Liver (tissue), 7 donors: ENCODE measurements at regions not wholly inside any gene's neighbourhood (a gene's known extent, or its start where the extent isn't known, plus 50 kb on each side); places are given as distances from the start of the nearest gene placed in this dataset.

Experiments used
- DNase-seq: peaks from one replicate; pipeline ENCODE4 v3.0.0-alpha.2; 2017; ENCODE audit warnings: low spot score
- H3K27ac ChIP-seq, 2 donors: one replicate each; pipeline ENCODE4 v1.7.0; 2013; ENCODE audit warnings: inconsistent platforms in 2 of 2, low read length in 2 of 2, control low read depth in 1 of 2, low read depth in 1 of 2, mild to moderate bottlenecking in 1 of 2
- H3K27me3 ChIP-seq, 4 donors: one replicate each; pipeline versions ENCODE4 v1.6.1 to v1.7.0; 2013; ENCODE audit warnings: low read length in 3 of 4, inconsistent platforms in 1 of 4, mild to moderate bottlenecking in 1 of 4, moderate library complexity in 1 of 4; ENCODE audit not compliant: control insufficient read depth in 4 of 4, insufficient read depth in 4 of 4
- H3K36me3 ChIP-seq, 4 donors: one replicate each; pipeline versions ENCODE4 v1.6.1 to v1.7.0; 2013; ENCODE audit warnings: low read length in 3 of 4, mild to moderate bottlenecking in 3 of 4, low read depth in 1 of 4, moderate library complexity in 1 of 4; ENCODE audit not compliant: control insufficient read depth in 4 of 4, insufficient read depth in 3 of 4
- H3K4me1 ChIP-seq, 4 donors: one replicate each; pipeline versions ENCODE4 v1.6.1 to v1.7.0; 2013; ENCODE audit warnings: low read length in 3 of 4, mild to moderate bottlenecking in 3 of 4, moderate library complexity in 1 of 4; ENCODE audit not compliant: control insufficient read depth in 4 of 4, insufficient read depth in 4 of 4
- H3K4me3 ChIP-seq, 3 donors: one replicate each; pipeline versions ENCODE4 v1.6.1 to v1.7.0; 2013; ENCODE audit warnings: low read length in 3 of 3, control low read depth in 1 of 3, low read depth in 1 of 3, mild to moderate bottlenecking in 1 of 3
- H3K9ac ChIP-seq, 2 donors: one replicate each; pipeline ENCODE4 v1.7.0; 2013; ENCODE audit warnings: low read length in 2 of 2, mild to moderate bottlenecking in 2 of 2, moderate library complexity in 2 of 2, control low read depth in 1 of 2, low read depth in 1 of 2
- H3K9me3 ChIP-seq, 4 donors: one replicate each; pipeline versions ENCODE4 v1.6.1 to v1.7.0; 2013; ENCODE audit warnings: low read length in 3 of 4; ENCODE audit not compliant: control insufficient read depth in 4 of 4
- ATF3 ChIP-seq: IDR thresholded peaks from 2 replicates; pipeline ENCODE4 v1.6.1; 2016; ENCODE audit warnings: antibody characterized with exemption
- EGR1 ChIP-seq, 2 donors: IDR thresholded peaks; 2 replicates each; pipeline ENCODE4 v1.6.1; 2016 to 2018; ENCODE audit warnings: antibody characterized with exemption in 2 of 2, low read depth in 2 of 2
- FOXA1 ChIP-seq: IDR thresholded peaks from 2 replicates; pipeline ENCODE4 v1.6.1; 2016; ENCODE audit warnings: antibody characterized with exemption
- FOXA2 ChIP-seq: IDR thresholded peaks from 2 replicates; pipeline ENCODE4 v1.6.1; 2016; ENCODE audit warnings: antibody characterized with exemption
- GABPA ChIP-seq, 2 donors: IDR thresholded peaks in 1 of 2; conservative IDR thresholded peaks in 1 of 2; 2 replicates each; pipeline ENCODE4 v1.6.1; 2016; ENCODE audit warnings: antibody characterized with exemption in 2 of 2, mild to moderate bottlenecking in 1 of 2, moderate library complexity in 1 of 2
- HNF4A ChIP-seq, 2 donors: conservative IDR thresholded peaks; 2 replicates each; pipeline ENCODE4 v1.6.1; 2016; ENCODE audit warnings: antibody characterized with exemption in 2 of 2, mild to moderate bottlenecking in 2 of 2
- HNF4G ChIP-seq: IDR thresholded peaks from 2 replicates; pipeline ENCODE4 v1.6.1; 2016; ENCODE audit warnings: antibody characterized with exemption
- JUND ChIP-seq, 2 donors: IDR thresholded peaks; 2 replicates each; pipeline ENCODE4 v1.6.1; 2016; ENCODE audit warnings: antibody characterized with exemption in 2 of 2
- NR2F2 ChIP-seq: IDR thresholded peaks from 2 replicates; pipeline ENCODE4 v1.6.1; 2016; ENCODE audit warnings: antibody characterized with exemption
- RAD21 ChIP-seq, 2 donors: IDR thresholded peaks; 2 replicates each; pipeline ENCODE4 v1.6.1; 2016; ENCODE audit warnings: antibody characterized with exemption in 2 of 2, mild to moderate bottlenecking in 2 of 2
- RXRA ChIP-seq, 2 donors: IDR thresholded peaks; 2 replicates each; pipeline ENCODE4 v1.6.1; 2017 to 2018; ENCODE audit warnings: antibody characterized with exemption in 2 of 2, mild to moderate bottlenecking in 1 of 2
- SP1 ChIP-seq: IDR thresholded peaks from 2 replicates; pipeline ENCODE4 v1.6.1; 2018; ENCODE audit warnings: antibody characterized with exemption, mild to moderate bottlenecking
- TAF1 ChIP-seq: conservative IDR thresholded peaks from 2 replicates; pipeline ENCODE4 v1.6.1; 2016; ENCODE audit warnings: antibody characterized with exemption, mild to moderate bottlenecking
- YY1 ChIP-seq: IDR thresholded peaks from 2 replicates; pipeline ENCODE4 v1.6.1; 2016; ENCODE audit warnings: antibody characterized with exemption, mild to moderate bottlenecking
- WGBS: extraction: QIAGEN DNeasy Blood & Tissue Kit; methylation state at CpG from one replicate; pipeline ENCODE4 v1.1.7; 2013; 5-methylcytosine and 5-hydroxymethylcytosine counted together
- TF ChIP-seq, protein P1 (sequence below): IDR thresholded peaks from 2 replicates; pipeline ENCODE4 v1.6.1; 2016; ENCODE audit warnings: antibody characterized with exemption, mild to moderate bottlenecking
- TF ChIP-seq, protein P2 (sequence below): IDR thresholded peaks from 2 replicates; pipeline ENCODE4 v1.6.1; 2016; ENCODE audit warnings: antibody characterized with exemption
- donor health status: healthy.
- donor health status: healthy.
- donor health status: healthy.
- donor health status: healthy.

DNA sequence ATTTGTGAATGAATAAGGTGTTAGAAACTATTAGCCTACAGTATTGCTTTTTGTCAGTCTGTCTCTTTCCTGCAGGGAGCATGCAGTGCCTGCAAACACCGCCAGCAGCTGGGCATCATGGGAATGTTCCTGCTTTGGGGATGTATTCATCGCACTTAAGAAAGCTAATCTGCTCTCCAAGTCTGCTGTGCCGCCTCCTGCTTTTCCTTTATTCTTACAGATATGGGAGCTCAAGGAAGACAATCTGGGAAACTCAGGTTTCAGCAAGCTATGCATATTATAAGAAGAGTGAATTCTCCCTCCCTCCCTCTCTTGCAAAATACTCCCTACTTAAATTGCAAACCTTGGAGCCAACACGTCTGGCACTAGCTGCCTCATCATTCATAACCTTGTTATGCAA, 479.2 kb upstream of the ACVR2A start:
- Histone ChIP-seq H3K36me3 (no peaks in the 10 kb centered on the region), H3K4me1 (peaks cover 0 to 3% (median 0%) of the 10 kb centered on the region in 4 donors), H3K4me3 (no peak overlapping the region), H3K9ac (no peak overlapping the region), H3K9me3 (no peaks in the 10 kb centered on the region), H3K27ac (no peak overlapping the region), H3K27me3 (no peaks in the 10 kb centered on the region)
- no peak for DNase-seq
- TF ChIP-seq JUND (IDR thresholded peaks at IDR 0.05) (no peak), RAD21 (IDR thresholded peaks at IDR 0.05) (no peak), EGR1 (IDR thresholded peaks at IDR 0.05; ENCODE audit: low read depth in 2 of 2) (no peak), FOXA1 (no peak), GABPA (IDR thresholded peaks at IDR 0.05 in 1 of 2, conservative IDR thresholded peaks at IDR 0.05 in 1 of 2) (no peak), HNF4A (conservative IDR thresholded peaks at IDR 0.05) (no peak), RXRA (IDR thresholded peaks at IDR 0.05) (no peak), SP1 (no peak), YY1 (no peak), FOXA2 (no peak), HNF4G (no peak), TAF1 (no peak), ATF3 (no peak), NR2F2 (no peak)
- TF ChIP-seq, protein P1, sequence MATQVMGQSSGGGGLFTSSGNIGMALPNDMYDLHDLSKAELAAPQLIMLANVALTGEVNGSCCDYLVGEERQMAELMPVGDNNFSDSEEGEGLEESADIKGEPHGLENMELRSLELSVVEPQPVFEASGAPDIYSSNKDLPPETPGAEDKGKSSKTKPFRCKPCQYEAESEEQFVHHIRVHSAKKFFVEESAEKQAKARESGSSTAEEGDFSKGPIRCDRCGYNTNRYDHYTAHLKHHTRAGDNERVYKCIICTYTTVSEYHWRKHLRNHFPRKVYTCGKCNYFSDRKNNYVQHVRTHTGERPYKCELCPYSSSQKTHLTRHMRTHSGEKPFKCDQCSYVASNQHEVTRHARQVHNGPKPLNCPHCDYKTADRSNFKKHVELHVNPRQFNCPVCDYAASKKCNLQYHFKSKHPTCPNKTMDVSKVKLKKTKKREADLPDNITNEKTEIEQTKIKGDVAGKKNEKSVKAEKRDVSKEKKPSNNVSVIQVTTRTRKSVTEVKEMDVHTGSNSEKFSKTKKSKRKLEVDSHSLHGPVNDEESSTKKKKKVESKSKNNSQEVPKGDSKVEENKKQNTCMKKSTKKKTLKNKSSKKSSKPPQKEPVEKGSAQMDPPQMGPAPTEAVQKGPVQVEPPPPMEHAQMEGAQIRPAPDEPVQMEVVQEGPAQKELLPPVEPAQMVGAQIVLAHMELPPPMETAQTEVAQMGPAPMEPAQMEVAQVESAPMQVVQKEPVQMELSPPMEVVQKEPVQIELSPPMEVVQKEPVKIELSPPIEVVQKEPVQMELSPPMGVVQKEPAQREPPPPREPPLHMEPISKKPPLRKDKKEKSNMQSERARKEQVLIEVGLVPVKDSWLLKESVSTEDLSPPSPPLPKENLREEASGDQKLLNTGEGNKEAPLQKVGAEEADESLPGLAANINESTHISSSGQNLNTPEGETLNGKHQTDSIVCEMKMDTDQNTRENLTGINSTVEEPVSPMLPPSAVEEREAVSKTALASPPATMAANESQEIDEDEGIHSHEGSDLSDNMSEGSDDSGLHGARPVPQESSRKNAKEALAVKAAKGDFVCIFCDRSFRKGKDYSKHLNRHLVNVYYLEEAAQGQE: no peak
- TF ChIP-seq, protein P2, sequence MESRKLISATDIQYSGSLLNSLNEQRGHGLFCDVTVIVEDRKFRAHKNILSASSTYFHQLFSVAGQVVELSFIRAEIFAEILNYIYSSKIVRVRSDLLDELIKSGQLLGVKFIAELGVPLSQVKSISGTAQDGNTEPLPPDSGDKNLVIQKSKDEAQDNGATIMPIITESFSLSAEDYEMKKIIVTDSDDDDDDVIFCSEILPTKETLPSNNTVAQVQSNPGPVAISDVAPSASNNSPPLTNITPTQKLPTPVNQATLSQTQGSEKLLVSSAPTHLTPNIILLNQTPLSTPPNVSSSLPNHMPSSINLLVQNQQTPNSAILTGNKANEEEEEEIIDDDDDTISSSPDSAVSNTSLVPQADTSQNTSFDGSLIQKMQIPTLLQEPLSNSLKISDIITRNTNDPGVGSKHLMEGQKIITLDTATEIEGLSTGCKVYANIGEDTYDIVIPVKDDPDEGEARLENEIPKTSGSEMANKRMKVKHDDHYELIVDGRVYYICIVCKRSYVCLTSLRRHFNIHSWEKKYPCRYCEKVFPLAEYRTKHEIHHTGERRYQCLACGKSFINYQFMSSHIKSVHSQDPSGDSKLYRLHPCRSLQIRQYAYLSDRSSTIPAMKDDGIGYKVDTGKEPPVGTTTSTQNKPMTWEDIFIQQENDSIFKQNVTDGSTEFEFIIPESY: no peak
- 82% methylated on average over 4 of the region's 4 CpGs for WGBS

DNA sequence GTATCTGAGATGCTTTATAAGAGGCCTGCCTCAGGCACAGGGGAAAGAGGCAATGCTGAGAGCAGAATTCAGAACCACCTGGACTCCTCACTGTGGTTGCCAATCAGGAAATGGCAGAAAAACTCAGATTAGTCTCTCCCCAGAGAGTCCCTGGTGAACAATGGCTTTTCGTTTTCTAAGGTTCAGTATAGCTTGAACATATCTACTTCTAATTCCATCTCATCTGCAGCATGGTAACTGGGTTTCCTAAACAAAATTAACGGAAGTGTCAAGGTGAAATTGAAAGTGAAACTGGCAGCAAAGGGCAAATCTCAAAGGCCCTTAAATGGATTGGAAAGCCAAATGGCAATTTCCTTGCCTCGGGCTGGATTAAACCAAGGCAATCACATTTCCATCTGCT, 480.2 kb upstream of the ACVR2A start:
- Histone ChIP-seq H3K4me3 (peak overlapping the region in 2 of 3 donors; percentile 50 to 54), H3K36me3 (no peaks in the 10 kb centered on the region), H3K27me3 (no peaks in the 10 kb centered on the region), H3K9ac (peak overlapping the region in 1 of 2 donors; percentile 37), H3K9me3 (no peaks in the 10 kb centered on the region), H3K4me1 (peaks cover 0 to 3% (median 0%) of the 10 kb centered on the region in 4 donors), H3K27ac (peak overlapping the region in 1 of 2 donors; percentile 43)
- no peak for DNase-seq
- TF ChIP-seq ATF3: no peak
- TF ChIP-seq HNF4A (conservative IDR thresholded peaks at IDR 0.05): peak in 1 of 2 donors; percentile 34
- peak in 1 of 2 donors; percentile 5 for TF ChIP-seq RAD21 (IDR thresholded peaks at IDR 0.05)
- WGBS: 45% methylated on average over 3 of the region's 3 CpGs
